ENCODE measurements at regions not wholly inside any gene's neighbourhood (a gene's known extent, or its start where the extent isn't known, plus 50 kb on each side); places are given as distances from the start of the nearest gene placed in this dataset.

- H3K79me2 ChIP-seq (ENCODE audit: insufficient read depth), result no peaks in the 10 kb centered on the region
- no peaks in the 10 kb centered on the region for H3F3A ChIP-seq (replicated peaks; ENCODE audit: insufficient read depth)
- H3K4me3 ChIP-seq (ENCODE audit: low read depth in 2 of 2, low read length in 1 of 2), result no peak overlapping the region
- CTCF ChIA-PET, result no interaction called here
- H2AFZ ChIP-seq (ENCODE audit: low read depth), result 0 out of 2 replicates have a peak overlapping the region, but pooled peaks have one; percentile 18
- no peak for TF ChIP-seq GATA2 (CRISPR knock-in tag; IDR thresholded peaks at IDR 0.05)
- no peak for TF ChIP-seq RCOR1 (IDR thresholded peaks at IDR 0.05; ENCODE audit: low read length)
- no peak overlapping the region for H3K27ac ChIP-seq (ENCODE audit: low read depth in 2 of 2, low read length in 1 of 2)
- DNase-seq, result no peak
- no peaks in the 10 kb centered on the region for H3K36me3 ChIP-seq (replicated peaks in 1 of 2; ENCODE audit: control insufficient read depth in 1 of 2, insufficient read depth in 2 of 2, low read length in 1 of 2)
- WGBS (ENCODE audit: low lambda C conversion rate), result 30% methylated on average over 1 of the region's 1 CpG
- no peaks in the 10 kb centered on the region for H3K9me2 ChIP-seq
- no peaks in the 10 kb centered on the region for H4K20me1 ChIP-seq (ENCODE audit: insufficient read depth)
- no peak overlapping the region for H3K9ac ChIP-seq
- H3K9me3 ChIP-seq, result no peaks in the 10 kb centered on the region; the same call in 1 of the 2 replicates
- H3K4me2 ChIP-seq, result no peak overlapping the region
- no peaks in the 10 kb centered on the region for H3K27me3 ChIP-seq (ENCODE audit: insufficient read depth)
- no peaks in the 10 kb centered on the region for H3K4me1 ChIP-seq (ENCODE audit: control insufficient read depth in 1 of 2, insufficient read depth in 2 of 2, low read depth in 1 of 2, low read length in 1 of 2)
- POLR2A ChIA-PET, result no interaction called here
Measured at GRCh38 chr2:163812926-163813520, 77.2 kb upstream of the FIGN start.

GRCh38 chr2:163808406-163808805 is 72.6 kb upstream of the FIGN start:
- Histone ChIP-seq H3K9me3 (no peaks in the 10 kb centered on the region), H3K9me2 (no peaks in the 10 kb centered on the region), H3K36me3 (replicated peaks in 1 of 2; ENCODE audit: control insufficient read depth in 1 of 2, insufficient read depth in 2 of 2, low read length in 1 of 2) (no peaks in the 10 kb centered on the region), H3K9ac (no peak overlapping the region), H3K4me1 (ENCODE audit: control insufficient read depth in 1 of 2, insufficient read depth in 2 of 2, low read depth in 1 of 2, low read length in 1 of 2) (no peaks in the 10 kb centered on the region), H3K79me2 (ENCODE audit: insufficient read depth) (no peaks in the 10 kb centered on the region), H3K4me3 (ENCODE audit: low read depth in 2 of 2, low read length in 1 of 2) (no peak overlapping the region), H2AFZ (ENCODE audit: low read depth) (no peak overlapping the region), H3K27ac (ENCODE audit: low read depth in 2 of 2, low read length in 1 of 2) (no peak overlapping the region), H3F3A (replicated peaks; ENCODE audit: insufficient read depth) (no peaks in the 10 kb centered on the region), H3K4me2 (no peak overlapping the region), H4K20me1 (ENCODE audit: insufficient read depth) (no peaks in the 10 kb centered on the region), H3K27me3 (ENCODE audit: insufficient read depth) (no peaks in the 10 kb centered on the region)
- WGBS (ENCODE audit: low lambda C conversion rate), result 78% methylated on average over 2 of the region's 2 CpGs
- ChIA-PET CTCF (no interaction called here), POLR2A (no interaction called here)
- DNase-seq, result no peak
- no peak for TF ChIP-seq CTCF (IDR thresholded peaks at IDR 0.05)
- TF ChIP-seq YY1 (IDR thresholded peaks at IDR 0.05; ENCODE audit: low read depth), result no peak
- no peak for TF ChIP-seq PBX3 (IDR thresholded peaks at IDR 0.05)
- no peak for TF ChIP-seq FOXJ3 (CRISPR knock-in tag; IDR thresholded peaks at IDR 0.05)
- no peak for TF ChIP-seq GATA2 (CRISPR knock-in tag; IDR thresholded peaks at IDR 0.05)
- no peak for TF ChIP-seq POLR2AphosphoS5 (IDR thresholded peaks at IDR 0.05; ENCODE audit: low read depth, low read length)
- TF ChIP-seq IRF3 (IDR thresholded peaks at IDR 0.05; ENCODE audit: low read depth, low read length), result no peak
- TF ChIP-seq, protein P1, sequence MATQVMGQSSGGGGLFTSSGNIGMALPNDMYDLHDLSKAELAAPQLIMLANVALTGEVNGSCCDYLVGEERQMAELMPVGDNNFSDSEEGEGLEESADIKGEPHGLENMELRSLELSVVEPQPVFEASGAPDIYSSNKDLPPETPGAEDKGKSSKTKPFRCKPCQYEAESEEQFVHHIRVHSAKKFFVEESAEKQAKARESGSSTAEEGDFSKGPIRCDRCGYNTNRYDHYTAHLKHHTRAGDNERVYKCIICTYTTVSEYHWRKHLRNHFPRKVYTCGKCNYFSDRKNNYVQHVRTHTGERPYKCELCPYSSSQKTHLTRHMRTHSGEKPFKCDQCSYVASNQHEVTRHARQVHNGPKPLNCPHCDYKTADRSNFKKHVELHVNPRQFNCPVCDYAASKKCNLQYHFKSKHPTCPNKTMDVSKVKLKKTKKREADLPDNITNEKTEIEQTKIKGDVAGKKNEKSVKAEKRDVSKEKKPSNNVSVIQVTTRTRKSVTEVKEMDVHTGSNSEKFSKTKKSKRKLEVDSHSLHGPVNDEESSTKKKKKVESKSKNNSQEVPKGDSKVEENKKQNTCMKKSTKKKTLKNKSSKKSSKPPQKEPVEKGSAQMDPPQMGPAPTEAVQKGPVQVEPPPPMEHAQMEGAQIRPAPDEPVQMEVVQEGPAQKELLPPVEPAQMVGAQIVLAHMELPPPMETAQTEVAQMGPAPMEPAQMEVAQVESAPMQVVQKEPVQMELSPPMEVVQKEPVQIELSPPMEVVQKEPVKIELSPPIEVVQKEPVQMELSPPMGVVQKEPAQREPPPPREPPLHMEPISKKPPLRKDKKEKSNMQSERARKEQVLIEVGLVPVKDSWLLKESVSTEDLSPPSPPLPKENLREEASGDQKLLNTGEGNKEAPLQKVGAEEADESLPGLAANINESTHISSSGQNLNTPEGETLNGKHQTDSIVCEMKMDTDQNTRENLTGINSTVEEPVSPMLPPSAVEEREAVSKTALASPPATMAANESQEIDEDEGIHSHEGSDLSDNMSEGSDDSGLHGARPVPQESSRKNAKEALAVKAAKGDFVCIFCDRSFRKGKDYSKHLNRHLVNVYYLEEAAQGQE (IDR thresholded peaks at IDR 0.05; ENCODE audit: low read depth, low read length), result no peak
- no peak for TF ChIP-seq FOSL2 (IDR thresholded peaks at IDR 0.05; ENCODE audit: borderline replicate concordance, low read depth)

Data from SK-N-SH (cell line).